ENCODE measurements at regions not wholly inside any gene's neighbourhood (a gene's known extent, or its start where the extent isn't known, plus 50 kb on each side); places are given as distances from the start of the nearest gene placed in this dataset.

- no peak for TF ChIP-seq CHD4 (IDR thresholded peaks at IDR 0.05; ENCODE audit: borderline replicate concordance)
- no peak for TF ChIP-seq MYC (IDR thresholded peaks at IDR 0.05; ENCODE audit: borderline replicate concordance, low read length)
Measured at GRCh38 chr1:188325211-188325610, 1496.5 kb downstream of the PLA2G4A start.

All from A549 (cell line).